ENCODE measurements at regions not wholly inside any gene's neighbourhood (a gene's known extent, or its start where the extent isn't known, plus 50 kb on each side); places are given as distances from the start of the nearest gene placed in this dataset.

GRCh38 chr18:75977081-75977480 lies 518.0 kb downstream of the ZNF516 start:
- in situ Hi-C loops (cut with MboI): no loop called here
- TF ChIP-seq THRAP3 (IDR thresholded peaks at IDR 0.05; ENCODE audit: borderline replicate concordance) (no peak), ZNF347 (CRISPR knock-in tag; IDR thresholded peaks at IDR 0.05; ENCODE audit: low read depth) (no peak), SRSF7 (optimal IDR thresholded peaks at IDR 0.05; ENCODE audit: low read depth, low read length) (no peak), PHF8 (IDR thresholded peaks at IDR 0.05; ENCODE audit: borderline replicate concordance, low read length) (no peak), TBP (optimal IDR thresholded peaks at IDR 0.05; ENCODE audit: low read depth, low read length) (no peak), ATF7 (IDR thresholded peaks at IDR 0.05) (peak; percentile 62; the same call in 1 of the 2 replicates), MLLT1 (IDR thresholded peaks at IDR 0.05) (no peak), PYGO2 (tag; IDR thresholded peaks at IDR 0.05) (no peak), MIER1 (IDR thresholded peaks at IDR 0.05; ENCODE audit: low read depth) (no peak), RFX1 (IDR thresholded peaks at IDR 0.05) (peak; percentile 64), ATF3 (IDR thresholded peaks at IDR 0.05) (peak; percentile 65), ATF3 (CRISPR knock-in tag; conservative IDR thresholded peaks at IDR 0.05) (no peak), ZKSCAN3 (CRISPR knock-in tag; IDR thresholded peaks at IDR 0.05) (no peak), NR4A1 (CRISPR knock-in tag; IDR thresholded peaks at IDR 0.05) (no peak), NR4A1 (tag; IDR thresholded peaks at IDR 0.05) (no peak), HBP1 (CRISPR knock-in tag; IDR thresholded peaks at IDR 0.05) (no peak), POLR2A (conservative IDR thresholded peaks at IDR 0.05) (no peak), CGGBP1 (CRISPR knock-in tag; IDR thresholded peaks at IDR 0.05) (no peak), CHD4 (IDR thresholded peaks at IDR 0.05; ENCODE audit: insufficient read depth, insufficient replicate concordance, low read depth, low read length, poor library complexity, severe bottlenecking) (no peak), PTTG1 (tag; IDR thresholded peaks at IDR 0.05; ENCODE audit: low read depth) (no peak), IFI16 (CRISPR knock-in tag; IDR thresholded peaks at IDR 0.05) (no peak)

More at GRCh38 chr18:75977081-75977480, 518.0 kb downstream of the ZNF516 start:
- Histone ChIP-seq H3K9ac (ENCODE audit: insufficient read depth in 1 of 2, low read depth in 2 of 2, low read length in 2 of 2) (no peak overlapping the region), H3K9me3 (replicated peaks; ENCODE audit: control insufficient read depth, insufficient read depth, low read depth, low read length) (no peaks in the 10 kb centered on the region), H3K36me3 (ENCODE audit: control insufficient read depth, insufficient read depth, low read length) (no peaks in the 10 kb centered on the region), H3K27me3 (ENCODE audit: control insufficient read depth in 2 of 2, insufficient read depth in 2 of 2, low read length in 2 of 2) (no peaks in the 10 kb centered on the region), H3K4me2 (ENCODE audit: insufficient read depth, low read length) (no peak overlapping the region), H3K27ac (ENCODE audit: extremely low read depth, low read depth, low read length) (no peak overlapping the region), H3K79me2 (ENCODE audit: control insufficient read depth, insufficient read depth, low read length) (no peaks in the 10 kb centered on the region), H3K4me3 (no peak overlapping the region), H2AFZ (ENCODE audit: low read depth, low read length) (no peak overlapping the region), H3K4me1 (replicated peaks in 1 of 2; ENCODE audit: control insufficient read depth in 2 of 2, insufficient read depth in 2 of 2, low read length in 2 of 2) (no peaks in the 10 kb centered on the region), H4K20me1 (replicated peaks; ENCODE audit: control insufficient read depth, insufficient read depth, low read length) (no peaks in the 10 kb centered on the region), H3K9me1 (ENCODE audit: control insufficient read depth, insufficient read depth, low read length) (no peaks in the 10 kb centered on the region)
- intact Hi-C loops (cut with micrococcal nuclease): no loop called here
- ChIA-PET CTCF (ENCODE audit: low intra/inter-chr PET ratio) (no interaction called here), POLR2A (no interaction called here)
- no peak for FAIRE-seq
- DNase-seq (ENCODE audit: extremely low read depth in 1 of 4, low spot score in 3 of 4): no peak
- ATAC-seq: no peak
- no TSS peak for BruUV-seq (replicated peaks)
- 0% methylated on average over 2 of the region's 5 CpGs for WGBS (ENCODE audit: insufficient coverage, low coverage, missing lambda C conversion rate)

Data from K562 (cell line).